MM.1S (cell line): ENCODE measurements at regions not wholly inside any gene's neighbourhood (a gene's known extent, or its start where the extent isn't known, plus 50 kb on each side); places are given as distances from the start of the nearest gene placed in this dataset.

Source experiments
- EZH2 ChIP-seq: fragments of 300-600 bp; sonication (generic); optimal IDR thresholded peaks from 2 replicates; pipeline ENCODE3; 2017; ENCODE audit warnings: low read depth, mild to moderate bottlenecking, antibody characterized with exemption, low read length, mixed read lengths
- EZH2phosphoT487 ChIP-seq: fragments of 300-600 bp; sonication (generic); IDR thresholded peaks from 2 replicates; pipeline ENCODE4 v1.6.1; 2018; ENCODE audit warnings: antibody characterized with exemption, low read length
- TF ChIP-seq, protein P1 (sequence below): fragments of 300-600 bp; sonication (generic); IDR thresholded peaks from 2 replicates; pipeline ENCODE4 v1.5.1; 2016; ENCODE audit warnings: antibody characterized with exemption, low read length, mixed read lengths

DNA sequence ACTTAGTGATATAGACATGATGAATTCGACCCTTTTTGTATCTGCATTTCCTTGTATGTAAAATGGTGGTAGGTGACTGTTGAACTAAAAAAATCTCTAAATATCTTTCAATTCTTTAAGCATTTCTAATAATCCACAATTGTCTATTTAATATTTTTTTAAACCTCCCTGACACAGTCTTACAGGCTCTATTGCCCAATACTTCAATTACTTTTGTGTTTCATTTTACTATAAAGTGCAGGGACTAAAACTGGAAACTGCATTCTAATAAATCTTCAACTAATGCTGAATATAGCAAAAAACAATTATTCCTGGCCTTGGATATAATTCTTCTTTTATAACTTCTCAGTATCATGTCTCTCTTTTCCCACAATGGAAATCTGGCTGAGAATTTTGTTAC, 202.7 kb upstream of the PIK3R1 start:
- TF ChIP-seq, protein P1, sequence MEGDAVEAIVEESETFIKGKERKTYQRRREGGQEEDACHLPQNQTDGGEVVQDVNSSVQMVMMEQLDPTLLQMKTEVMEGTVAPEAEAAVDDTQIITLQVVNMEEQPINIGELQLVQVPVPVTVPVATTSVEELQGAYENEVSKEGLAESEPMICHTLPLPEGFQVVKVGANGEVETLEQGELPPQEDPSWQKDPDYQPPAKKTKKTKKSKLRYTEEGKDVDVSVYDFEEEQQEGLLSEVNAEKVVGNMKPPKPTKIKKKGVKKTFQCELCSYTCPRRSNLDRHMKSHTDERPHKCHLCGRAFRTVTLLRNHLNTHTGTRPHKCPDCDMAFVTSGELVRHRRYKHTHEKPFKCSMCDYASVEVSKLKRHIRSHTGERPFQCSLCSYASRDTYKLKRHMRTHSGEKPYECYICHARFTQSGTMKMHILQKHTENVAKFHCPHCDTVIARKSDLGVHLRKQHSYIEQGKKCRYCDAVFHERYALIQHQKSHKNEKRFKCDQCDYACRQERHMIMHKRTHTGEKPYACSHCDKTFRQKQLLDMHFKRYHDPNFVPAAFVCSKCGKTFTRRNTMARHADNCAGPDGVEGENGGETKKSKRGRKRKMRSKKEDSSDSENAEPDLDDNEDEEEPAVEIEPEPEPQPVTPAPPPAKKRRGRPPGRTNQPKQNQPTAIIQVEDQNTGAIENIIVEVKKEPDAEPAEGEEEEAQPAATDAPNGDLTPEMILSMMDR: no peak
- no peak for TF ChIP-seq EZH2
- TF ChIP-seq EZH2phosphoT487: no peak
